ENCODE measurements at regions not wholly inside any gene's neighbourhood (a gene's known extent, or its start where the extent isn't known, plus 50 kb on each side); places are given as distances from the start of the nearest gene placed in this dataset.
"Not testable (repeated sequence)": the region's sequence is repeated elsewhere in the genome, so short reads cannot be mapped to it uniquely, and the experiment has no call there.

DNA sequence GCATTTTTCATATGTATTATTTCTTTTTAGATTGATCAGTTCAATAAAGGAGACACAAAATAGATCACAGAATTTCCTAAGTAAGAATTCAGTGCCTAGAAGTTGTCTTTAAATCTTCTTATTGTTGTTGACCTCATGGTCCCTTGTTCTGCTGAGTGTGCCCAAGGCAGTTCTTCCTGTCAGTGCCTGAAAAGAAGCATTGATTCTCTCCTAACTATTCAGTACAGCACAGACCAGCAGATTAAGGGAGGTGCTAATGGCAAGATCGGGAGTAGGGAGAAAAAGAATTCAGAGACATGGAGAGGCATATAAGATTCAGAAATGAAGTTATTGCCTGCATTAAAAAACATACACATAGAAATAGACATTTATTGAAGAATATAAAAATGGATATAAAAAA is 180.5 kb upstream of the PCDH9 start:
- DNase-seq (ENCODE audit: low read depth), result no peak
- no peak for TF ChIP-seq CTCF (IDR thresholded peaks at IDR 0.05; ENCODE audit: low read length, missing control alignments)
- no peak overlapping the region for H3K4me3 ChIP-seq (replicated peaks; ENCODE audit: low read depth, low read length)

DNA sequence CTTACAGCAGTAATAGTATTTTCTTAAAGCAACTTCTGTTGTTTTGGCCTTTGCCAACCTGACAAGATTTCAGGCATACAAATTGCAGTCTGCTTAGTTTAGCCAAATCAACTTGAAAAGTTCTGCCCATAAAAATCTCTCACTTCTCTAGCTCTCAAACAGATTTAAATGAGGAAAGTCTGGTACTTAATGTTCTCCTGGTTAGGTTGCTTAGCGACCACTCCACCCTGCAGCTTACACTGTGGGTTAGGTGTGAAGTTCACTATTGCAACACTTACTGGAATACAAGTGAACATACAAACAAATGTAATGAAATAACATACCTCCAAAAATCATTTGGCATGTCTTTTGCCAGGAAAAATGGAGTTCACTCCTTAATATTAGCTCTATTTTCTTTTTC is 178.7 kb upstream of the PCDH9 start:
- no peak overlapping the region for H3K4me3 ChIP-seq (replicated peaks; ENCODE audit: low read depth, low read length)
- peak; percentile 54 for DNase-seq (ENCODE audit: low read depth)
- no peak for TF ChIP-seq CTCF (IDR thresholded peaks at IDR 0.05; ENCODE audit: low read length, missing control alignments)

DNA sequence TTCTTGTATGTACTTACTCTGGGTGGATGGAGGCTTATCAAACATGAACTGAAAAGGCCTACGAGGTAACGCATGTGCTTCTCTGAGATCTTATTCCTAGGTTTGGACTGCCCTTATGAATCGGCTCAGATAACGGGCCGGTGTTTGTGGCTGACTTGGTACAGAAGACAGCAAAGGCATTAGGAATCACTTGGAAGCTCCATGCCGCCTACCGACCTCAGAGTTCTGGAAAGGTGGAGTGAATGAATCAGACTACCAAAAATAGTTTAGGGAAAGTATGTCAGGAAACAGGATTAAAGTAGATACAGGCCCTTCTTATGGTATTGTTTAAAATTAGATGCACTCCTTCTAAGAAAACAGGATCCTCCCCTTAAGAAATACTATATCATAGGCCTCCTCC is 172.4 kb upstream of the PCDH9 start:
- no peak for TF ChIP-seq CTCF (IDR thresholded peaks at IDR 0.05; ENCODE audit: low read length, missing control alignments)

DNA sequence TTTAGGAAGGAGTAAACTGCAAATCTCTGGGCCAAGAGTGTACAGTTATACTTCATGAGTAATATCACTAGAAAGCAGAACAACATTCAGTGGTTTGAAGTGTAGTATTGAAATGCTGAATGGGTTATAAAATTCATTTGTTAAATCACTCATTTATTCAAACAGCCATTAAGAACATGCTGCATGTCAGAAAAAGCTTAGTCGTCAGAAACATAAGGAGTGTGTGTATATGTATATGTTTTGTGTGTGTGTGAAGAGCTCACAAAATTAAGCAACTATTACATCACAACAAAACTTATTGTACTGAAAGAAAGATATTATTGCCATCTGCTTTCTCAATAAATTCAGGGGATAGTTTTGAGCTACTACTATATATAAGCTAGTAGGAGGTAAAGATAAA is 165.4 kb upstream of the PCDH9 start:
- no peak overlapping the region for H3K4me3 ChIP-seq (replicated peaks; ENCODE audit: low read depth, low read length)
- TF ChIP-seq CTCF (IDR thresholded peaks at IDR 0.05; ENCODE audit: low read length, missing control alignments), result no peak
- DNase-seq (ENCODE audit: low read depth), result no peak

More for the DNA sequence above, 172.4 kb upstream of the PCDH9 start:
- no peak overlapping the region for H3K4me3 ChIP-seq (replicated peaks; ENCODE audit: low read depth, low read length)
- no peak for DNase-seq (ENCODE audit: low read depth)

DNA sequence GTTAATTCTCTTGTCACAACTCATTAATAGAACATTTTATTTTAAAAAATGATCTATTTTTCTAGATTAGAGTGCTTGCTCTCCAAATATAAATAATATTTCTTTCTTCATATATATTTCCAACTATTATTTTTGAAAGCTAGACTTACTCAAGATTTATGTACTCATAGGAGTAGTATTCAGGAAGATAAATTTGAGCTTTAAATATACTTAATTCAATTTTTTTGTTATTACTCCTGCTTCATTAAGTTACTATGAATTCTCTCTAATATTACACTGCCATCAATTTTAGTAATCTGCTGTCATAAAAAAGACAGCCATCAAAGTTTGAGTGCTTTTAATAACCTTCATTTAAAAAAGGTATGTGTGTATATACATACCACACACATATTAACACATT is 161.9 kb upstream of the PCDH9 start:
- DNase-seq (ENCODE audit: low read depth), result no peak
- no peak for TF ChIP-seq CTCF (IDR thresholded peaks at IDR 0.05; ENCODE audit: low read length, missing control alignments)

GRCh38 chr13:67390462-67391086 is 160.4 kb upstream of the PCDH9 start:
- DNase-seq (ENCODE audit: low read depth), result peak; percentile 58
- no peak overlapping the region for H3K4me3 ChIP-seq (replicated peaks; ENCODE audit: low read depth, low read length)
- no peak for TF ChIP-seq CTCF (IDR thresholded peaks at IDR 0.05; ENCODE audit: low read length, missing control alignments)

More for the DNA sequence above, 161.9 kb upstream of the PCDH9 start:
- H3K4me3 ChIP-seq (replicated peaks; ENCODE audit: low read depth, low read length), result no peak overlapping the region

GRCh38 chr13:67389171-67389570 is 159.0 kb upstream of the PCDH9 start:
- TF ChIP-seq CTCF (IDR thresholded peaks at IDR 0.05; ENCODE audit: low read length, missing control alignments), result no peak
- no peak for DNase-seq (ENCODE audit: low read depth)
- no peak overlapping the region for H3K4me3 ChIP-seq (replicated peaks; ENCODE audit: low read depth, low read length)

DNA sequence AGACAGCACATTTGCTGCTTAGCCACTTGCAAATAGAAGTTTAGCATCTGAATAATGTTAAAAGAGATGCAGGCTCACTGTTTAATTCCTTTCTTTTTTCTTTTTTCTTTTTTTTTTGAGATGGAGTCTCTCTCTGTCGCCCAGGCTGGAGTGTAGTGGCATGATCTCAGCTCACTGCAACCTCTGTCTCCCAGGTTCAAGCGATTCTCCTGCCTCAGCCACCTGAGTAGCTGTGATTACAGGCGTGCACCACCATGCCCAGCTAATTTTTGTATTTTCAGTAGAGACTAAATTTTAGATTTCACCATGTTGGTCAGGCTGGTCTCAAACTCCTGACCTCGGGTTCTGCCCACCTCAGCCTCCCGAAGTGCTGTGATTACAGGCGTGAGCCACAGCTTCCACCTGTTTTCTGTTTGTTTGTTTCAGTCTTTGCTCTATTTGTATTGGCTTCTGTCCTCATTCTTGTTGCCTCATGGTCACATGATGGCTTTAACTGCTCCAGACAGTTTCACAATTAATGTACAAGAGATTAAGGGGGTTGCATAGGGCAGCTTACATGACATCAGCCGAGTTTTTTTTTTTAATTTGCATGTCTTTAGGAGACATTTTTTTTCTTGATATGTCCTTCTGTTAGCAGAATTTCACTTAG is 153.1 kb upstream of the PCDH9 start:
- DNase-seq (ENCODE audit: low read depth), result peak; percentile 59
- not testable (repeated sequence) for H3K4me3 ChIP-seq (replicated peaks; ENCODE audit: low read depth, low read length)
